Stimulated activated naive CD8-positive, alpha-beta T cell treated with anti-CD3 and anti-CD28 coated beads, Interleukin-15, Interleukin-2, amounts not matched to agents 100 ng/mL and 50 ng/mL, for 24 hours (primary cell): ENCODE measurements at regions not wholly inside any gene's neighbourhood (a gene's known extent, or its start where the extent isn't known, plus 50 kb on each side); places are given as distances from the start of the nearest gene placed in this dataset.
"Not testable (repeated sequence)": the region's sequence is repeated elsewhere in the genome, so short reads cannot be mapped to it uniquely, and the experiment has no call there.

Source experiments
- H3K27ac Mint-ChIP-seq: one replicate; pipeline ENCODE4 v1.8.0; 2021; ENCODE audit warnings: mild to moderate bottlenecking, mixed read lengths
- H3K27me3 Mint-ChIP-seq: one replicate; pipeline ENCODE4 v1.8.0; 2021; ENCODE audit warnings: mixed read lengths
- H3K36me3 Mint-ChIP-seq: one replicate; pipeline ENCODE4 v1.8.0; 2021; ENCODE audit warnings: low read depth, mixed read lengths
- H3K4me1 Mint-ChIP-seq: one replicate; pipeline ENCODE4 v1.8.0; 2021; ENCODE audit warnings: low read depth, mixed read lengths
- H3K4me3 Mint-ChIP-seq: one replicate; pipeline ENCODE4 v1.8.0; 2021; ENCODE audit warnings: mild to moderate bottlenecking, mixed read lengths
- H3K9me3 Mint-ChIP-seq: one replicate; pipeline ENCODE4 v1.8.0; 2021; ENCODE audit warnings: mixed read lengths

- Mint-ChIP-seq H3K27me3 (peaks cover 42% of the 10 kb centered on the region), H3K9me3 (no peaks in the 10 kb centered on the region), H3K4me3 (no peak overlapping the region), H3K27ac (no peak overlapping the region), H3K36me3 (no peaks in the 10 kb centered on the region), H3K4me1 (no peaks in the 10 kb centered on the region)
Observed at GRCh38 chr2:143928613-143929012, 591.3 kb downstream of the ZEB2 start.

- Mint-ChIP-seq H3K9me3 (no peaks in the 10 kb centered on the region), H3K27ac (no peak overlapping the region), H3K4me1 (no peaks in the 10 kb centered on the region), H3K4me3 (no peak overlapping the region), H3K36me3 (no peaks in the 10 kb centered on the region), H3K27me3 (peaks cover 37% of the 10 kb centered on the region)
Observed at GRCh38 chr2:143928184-143928583, 591.7 kb downstream of the ZEB2 start.

GRCh38 chr2:143926736-143927135 is 593.2 kb downstream of the ZEB2 start:
- no peak overlapping the region for H3K27ac Mint-ChIP-seq
- H3K9me3 Mint-ChIP-seq: no peaks in the 10 kb centered on the region
- no peaks in the 10 kb centered on the region for H3K4me1 Mint-ChIP-seq
- H3K27me3 Mint-ChIP-seq: peaks cover 27% of the 10 kb centered on the region
- H3K36me3 Mint-ChIP-seq: no peaks in the 10 kb centered on the region
- H3K4me3 Mint-ChIP-seq: no peak overlapping the region

- not testable (repeated sequence) for H3K4me1 Mint-ChIP-seq, H3K27me3 Mint-ChIP-seq, H3K27ac Mint-ChIP-seq, H3K4me3 Mint-ChIP-seq
- Mint-ChIP-seq H3K36me3 (peaks cover 12% of the 10 kb centered on the region), H3K9me3 (peaks cover 22% of the 10 kb centered on the region)
Observed at GRCh38 chr2:143922261-143922830, 597.6 kb downstream of the ZEB2 start.

GRCh38 chr2:143918465-143918989 is 601.4 kb downstream of the ZEB2 start:
- peaks cover 4% of the 10 kb centered on the region for H3K27me3 Mint-ChIP-seq
- H3K9me3 Mint-ChIP-seq: peaks cover 25% of the 10 kb centered on the region
- no peaks in the 10 kb centered on the region for H3K4me1 Mint-ChIP-seq
- no peak overlapping the region for H3K4me3 Mint-ChIP-seq
- peaks cover 12% of the 10 kb centered on the region for H3K36me3 Mint-ChIP-seq
- no peak overlapping the region for H3K27ac Mint-ChIP-seq

- Mint-ChIP-seq H3K9me3 (peaks cover 25% of the 10 kb centered on the region), H3K27me3 (peaks cover 4% of the 10 kb centered on the region), H3K4me3 (no peak overlapping the region), H3K27ac (no peak overlapping the region), H3K36me3 (peaks cover 12% of the 10 kb centered on the region), H3K4me1 (no peaks in the 10 kb centered on the region)
Observed at GRCh38 chr2:143916781-143917180, 603.1 kb downstream of the ZEB2 start.

- Mint-ChIP-seq H3K36me3 (no peaks in the 10 kb centered on the region), H3K27me3 (no peaks in the 10 kb centered on the region), H3K4me1 (no peaks in the 10 kb centered on the region), H3K4me3 (no peak overlapping the region), H3K9me3 (no peaks in the 10 kb centered on the region), H3K27ac (no peak overlapping the region)
Observed at GRCh38 chr2:143909577-143910353, 610.2 kb downstream of the ZEB2 start.

GRCh38 chr2:143908843-143909242 is 611.1 kb downstream of the ZEB2 start:
- no peaks in the 10 kb centered on the region for H3K27me3 Mint-ChIP-seq

GRCh38 chr2:143907801-143908200 is 612.1 kb downstream of the ZEB2 start:
- no peaks in the 10 kb centered on the region for H3K9me3 Mint-ChIP-seq
- no peak overlapping the region for H3K27ac Mint-ChIP-seq
- H3K4me1 Mint-ChIP-seq: peaks cover 8% of the 10 kb centered on the region
- H3K4me3 Mint-ChIP-seq: no peak overlapping the region
- no peaks in the 10 kb centered on the region for H3K27me3 Mint-ChIP-seq
- no peaks in the 10 kb centered on the region for H3K36me3 Mint-ChIP-seq

More at GRCh38 chr2:143908843-143909242, 611.1 kb downstream of the ZEB2 start:
- H3K27ac Mint-ChIP-seq: no peak overlapping the region
- no peaks in the 10 kb centered on the region for H3K36me3 Mint-ChIP-seq
- H3K4me1 Mint-ChIP-seq: no peaks in the 10 kb centered on the region
- H3K4me3 Mint-ChIP-seq: no peak overlapping the region
- no peaks in the 10 kb centered on the region for H3K9me3 Mint-ChIP-seq

- Mint-ChIP-seq H3K9me3 (no peaks in the 10 kb centered on the region), H3K4me1 (peaks cover 10% of the 10 kb centered on the region), H3K4me3 (no peak overlapping the region), H3K27me3 (no peaks in the 10 kb centered on the region), H3K36me3 (no peaks in the 10 kb centered on the region), H3K27ac (no peak overlapping the region)
Observed at GRCh38 chr2:143906850-143907249, 613.1 kb downstream of the ZEB2 start.

- peaks cover 23% of the 10 kb centered on the region for H3K4me1 Mint-ChIP-seq
- no peak overlapping the region for H3K4me3 Mint-ChIP-seq
- H3K27me3 Mint-ChIP-seq: peaks cover 3% of the 10 kb centered on the region
- no peaks in the 10 kb centered on the region for H3K36me3 Mint-ChIP-seq
- H3K9me3 Mint-ChIP-seq: no peaks in the 10 kb centered on the region
- H3K27ac Mint-ChIP-seq: no peak overlapping the region
Observed at GRCh38 chr2:143905587-143905986, 614.3 kb downstream of the ZEB2 start.

GRCh38 chr2:143903172-143903856 is 616.6 kb downstream of the ZEB2 start:
- Mint-ChIP-seq H3K27me3 (peaks cover 3% of the 10 kb centered on the region), H3K9me3 (no peaks in the 10 kb centered on the region), H3K36me3 (no peaks in the 10 kb centered on the region), H3K4me1 (peaks cover 23% of the 10 kb centered on the region), H3K4me3 (no peak overlapping the region), H3K27ac (peak overlapping the region; percentile 7)

GRCh38 chr2:143901185-143901842 is 618.6 kb downstream of the ZEB2 start:
- Mint-ChIP-seq H3K36me3 (no peaks in the 10 kb centered on the region), H3K27me3 (peaks cover 6% of the 10 kb centered on the region), H3K4me3 (no peak overlapping the region), H3K27ac (no peak overlapping the region), H3K9me3 (no peaks in the 10 kb centered on the region), H3K4me1 (peaks cover 23% of the 10 kb centered on the region)

GRCh38 chr2:143899987-143900386 is 619.9 kb downstream of the ZEB2 start:
- Mint-ChIP-seq H3K4me1 (peaks cover 23% of the 10 kb centered on the region), H3K9me3 (no peaks in the 10 kb centered on the region), H3K27ac (no peak overlapping the region), H3K27me3 (peaks cover 6% of the 10 kb centered on the region), H3K36me3 (no peaks in the 10 kb centered on the region), H3K4me3 (no peak overlapping the region)

- H3K4me3 Mint-ChIP-seq: no peak overlapping the region
- no peaks in the 10 kb centered on the region for H3K9me3 Mint-ChIP-seq
- no peaks in the 10 kb centered on the region for H3K4me1 Mint-ChIP-seq
- no peaks in the 10 kb centered on the region for H3K36me3 Mint-ChIP-seq
- no peak overlapping the region for H3K27ac Mint-ChIP-seq
- H3K27me3 Mint-ChIP-seq: peaks cover 7% of the 10 kb centered on the region
Observed at GRCh38 chr2:143893371-143893770, 626.5 kb downstream of the ZEB2 start.
